ENCODE measurements at regions not wholly inside any gene's neighbourhood (a gene's known extent, or its start where the extent isn't known, plus 50 kb on each side); places are given as distances from the start of the nearest gene placed in this dataset.

GRCh38 chr20:48335308-48336050 lies 492.3 kb downstream of the PREX1 start:
- Histone ChIP-seq H3K79me2 (ENCODE audit: low read length) (no peaks in the 10 kb centered on the region), H3K4me2 (ENCODE audit: low read length) (no peak overlapping the region), H3K36me3 (replicated peaks; ENCODE audit: low read depth, low read length) (no peaks in the 10 kb centered on the region), H3K9ac (ENCODE audit: low read length) (no peak overlapping the region), H2AFZ (ENCODE audit: low read depth, low read length) (0 out of 2 replicates have a peak overlapping the region, but pooled peaks have one; percentile 7), H4K20me1 (ENCODE audit: insufficient read depth, low read length) (no peaks in the 10 kb centered on the region), H3K4me1 (ENCODE audit: low read length) (peaks cover 41% of the 10 kb centered on the region), H3K9me3 (ENCODE audit: insufficient read depth, low read length) (no peaks in the 10 kb centered on the region), H3K4me3 (ENCODE audit: low read length) (no peak overlapping the region), H3K27ac (ENCODE audit: low read length) (no peak overlapping the region), H3K27me3 (ENCODE audit: low read depth, low read length) (no peaks in the 10 kb centered on the region)
- TF ChIP-seq EZH2phosphoT487 (IDR thresholded peaks at IDR 0.05; ENCODE audit: low read depth), result no peak
- TF ChIP-seq CTCF (IDR thresholded peaks at IDR 0.05; ENCODE audit: low read depth, low read length), result no peak

- Histone ChIP-seq H3K27me3 (ENCODE audit: low read depth, low read length) (no peaks in the 10 kb centered on the region), H3K9ac (ENCODE audit: low read length) (no peak overlapping the region), H3K4me3 (ENCODE audit: low read length) (no peak overlapping the region), H3K79me2 (ENCODE audit: low read length) (no peaks in the 10 kb centered on the region), H4K20me1 (ENCODE audit: insufficient read depth, low read length) (no peaks in the 10 kb centered on the region), H2AFZ (ENCODE audit: low read depth, low read length) (no peak overlapping the region), H3K36me3 (replicated peaks; ENCODE audit: low read depth, low read length) (no peaks in the 10 kb centered on the region), H3K27ac (ENCODE audit: low read length) (no peak overlapping the region), H3K4me2 (ENCODE audit: low read length) (no peak overlapping the region), H3K4me1 (ENCODE audit: low read length) (peaks cover 33% of the 10 kb centered on the region), H3K9me3 (ENCODE audit: insufficient read depth, low read length) (no peaks in the 10 kb centered on the region)
- no peak for TF ChIP-seq CTCF (IDR thresholded peaks at IDR 0.05; ENCODE audit: low read depth, low read length)
- TF ChIP-seq EZH2phosphoT487 (IDR thresholded peaks at IDR 0.05; ENCODE audit: low read depth), result no peak
Observed at GRCh38 chr20:48333707-48334106, 494.1 kb downstream of the PREX1 start.

- TF ChIP-seq EZH2phosphoT487 (IDR thresholded peaks at IDR 0.05; ENCODE audit: low read depth) (no peak), CTCF (IDR thresholded peaks at IDR 0.05; ENCODE audit: low read depth, low read length) (no peak)
- Histone ChIP-seq H3K4me1 (ENCODE audit: low read length) (peaks cover 28% of the 10 kb centered on the region), H3K4me3 (ENCODE audit: low read length) (no peak overlapping the region), H3K36me3 (replicated peaks; ENCODE audit: low read depth, low read length) (no peaks in the 10 kb centered on the region), H3K9ac (ENCODE audit: low read length) (no peak overlapping the region), H3K27ac (ENCODE audit: low read length) (no peak overlapping the region), H4K20me1 (ENCODE audit: insufficient read depth, low read length) (no peaks in the 10 kb centered on the region), H3K27me3 (ENCODE audit: low read depth, low read length) (no peaks in the 10 kb centered on the region), H3K79me2 (ENCODE audit: low read length) (no peaks in the 10 kb centered on the region), H3K4me2 (ENCODE audit: low read length) (no peak overlapping the region), H3K9me3 (ENCODE audit: insufficient read depth, low read length) (no peaks in the 10 kb centered on the region), H2AFZ (ENCODE audit: low read depth, low read length) (no peak overlapping the region)
Observed at GRCh38 chr20:48332555-48332954, 495.2 kb downstream of the PREX1 start.

- Histone ChIP-seq H3K4me1 (ENCODE audit: low read length) (peaks cover 28% of the 10 kb centered on the region), H3K4me3 (ENCODE audit: low read length) (no peak overlapping the region), H3K79me2 (ENCODE audit: low read length) (no peaks in the 10 kb centered on the region), H4K20me1 (ENCODE audit: insufficient read depth, low read length) (no peaks in the 10 kb centered on the region), H3K9me3 (ENCODE audit: insufficient read depth, low read length) (no peaks in the 10 kb centered on the region), H2AFZ (ENCODE audit: low read depth, low read length) (no peak overlapping the region), H3K4me2 (ENCODE audit: low read length) (no peak overlapping the region), H3K27me3 (ENCODE audit: low read depth, low read length) (no peaks in the 10 kb centered on the region), H3K36me3 (replicated peaks; ENCODE audit: low read depth, low read length) (no peaks in the 10 kb centered on the region), H3K9ac (ENCODE audit: low read length) (no peak overlapping the region), H3K27ac (ENCODE audit: low read length) (no peak overlapping the region)
- TF ChIP-seq EZH2phosphoT487 (IDR thresholded peaks at IDR 0.05; ENCODE audit: low read depth), result no peak
- TF ChIP-seq CTCF (IDR thresholded peaks at IDR 0.05; ENCODE audit: low read depth, low read length), result no peak
Observed at GRCh38 chr20:48331518-48332286, 496.1 kb downstream of the PREX1 start.
